CD14-positive monocyte (primary cell): ENCODE measurements at regions not wholly inside any gene's neighbourhood (a gene's known extent, or its start where the extent isn't known, plus 50 kb on each side); places are given as distances from the start of the nearest gene placed in this dataset.

Experiments used
- DNase-seq, 3 donors: peaks; one replicate each; pipeline ENCODE4 v3.0.0-alpha.2; 2011 to 2022
- H2AFZ ChIP-seq: 2 replicates; pipeline ENCODE4 v1.6.0; 2012; ENCODE audit warnings: mild to moderate bottlenecking, low read depth, low read length, inconsistent platforms; ENCODE audit not compliant: insufficient read depth, poor library complexity, severe bottlenecking
- H3K27ac ChIP-seq, 2 donors: 1 replicate in 1 of 2; 2 replicates in 1 of 2; pipeline ENCODE4 v1.5.1; 2012 to 2013; ENCODE audit warnings: low read length in 2 of 2, control low read depth in 1 of 2, inconsistent platforms in 1 of 2, low read depth in 1 of 2, mild to moderate bottlenecking in 1 of 2
- H3K27me3 ChIP-seq, 2 donors: one replicate each; pipeline versions ENCODE4 v1.6.0 to v1.6.1; 2011 to 2013; ENCODE audit warnings: low read length in 2 of 2; ENCODE audit not compliant: control insufficient read depth in 2 of 2, insufficient read depth in 2 of 2
- H3K36me3 ChIP-seq, 2 donors: replicated peaks in 1 of 2; 1 replicate in 1 of 2; 2 replicates in 1 of 2; pipeline versions ENCODE4 v1.5.1 to v1.6.1; 2012 to 2013; ENCODE audit warnings: low read length in 2 of 2, control low read depth in 1 of 2, inconsistent platforms in 1 of 2, mild to moderate bottlenecking in 1 of 2; ENCODE audit not compliant: insufficient read depth in 2 of 2, control insufficient read depth in 1 of 2
- H3K4me1 ChIP-seq, 2 donors: 1 replicate in 1 of 2; 2 replicates in 1 of 2; pipeline versions ENCODE4 v1.5.1 to v1.6.1; 2012 to 2013; ENCODE audit warnings: low read length in 2 of 2, control low read depth in 1 of 2, inconsistent platforms in 1 of 2, mild to moderate bottlenecking in 1 of 2, moderate library complexity in 1 of 2; ENCODE audit not compliant: insufficient read depth in 2 of 2, control insufficient read depth in 1 of 2
- H3K4me2 ChIP-seq: replicated peaks from 2 replicates; pipeline ENCODE3; 2012; ENCODE audit warnings: low read length, moderate library complexity, mild to moderate bottlenecking; ENCODE audit not compliant: poor library complexity, severe bottlenecking; ENCODE audit errors: extremely low read depth
- H3K4me3 ChIP-seq, 3 experiments: fragments of 200-600 bp in 1 of 3; sonication (generic) in 1 of 3; replicated peaks in 1 of 3; 1 replicate in 2 of 3; 2 replicates in 1 of 3; pipeline ENCODE4 v1.5.1; 2011 to 2013; ENCODE audit warnings: low read length in 3 of 3, mild to moderate bottlenecking in 3 of 3, control low read depth in 2 of 3, low read depth in 2 of 3, inconsistent platforms in 1 of 3, moderate library complexity in 1 of 3
- H3K79me2 ChIP-seq: 2 replicates; pipeline ENCODE4 v1.6.0; 2012; ENCODE audit warnings: mild to moderate bottlenecking, control low read depth, inconsistent platforms, low read length, moderate library complexity; ENCODE audit not compliant: insufficient read depth
- H3K9ac ChIP-seq: 2 replicates; pipeline ENCODE4 v1.6.0; 2017; ENCODE audit warnings: low read length, mild to moderate bottlenecking; ENCODE audit not compliant: insufficient read depth, poor library complexity, severe bottlenecking
- H3K9me3 ChIP-seq, 2 donors: replicated peaks in 1 of 2; 1 replicate in 1 of 2; 2 replicates in 1 of 2; pipeline versions ENCODE4 v1.5.1 to v1.6.1; 2012 to 2013; ENCODE audit warnings: low read length in 2 of 2, control low read depth in 1 of 2; ENCODE audit not compliant: control insufficient read depth in 1 of 2, insufficient read depth in 1 of 2
- H4K20me1 ChIP-seq: 2 replicates; pipeline ENCODE4 v1.6.0; 2012; ENCODE audit warnings: mild to moderate bottlenecking, low read length, control low read depth, moderate library complexity; ENCODE audit not compliant: insufficient read depth
- H3K27ac Mint-ChIP-seq, 7 donors: one replicate each; pipeline ENCODE4 v1.8.0; 2020; ENCODE audit warnings: mild to moderate bottlenecking in 7 of 7, mixed read lengths in 7 of 7, moderate library complexity in 6 of 7, inconsistent platforms in 2 of 7
- H3K27me3 Mint-ChIP-seq, 3 donors: one replicate each; pipeline ENCODE4 v1.8.0; 2021 to 2022; ENCODE audit warnings: low read depth in 3 of 3, mild to moderate bottlenecking in 3 of 3, mixed read lengths in 3 of 3, moderate library complexity in 3 of 3, inconsistent platforms in 1 of 3
- H3K36me3 Mint-ChIP-seq, 2 donors: one replicate each; pipeline ENCODE4 v1.8.0; 2020; ENCODE audit warnings: mixed read lengths in 2 of 2, inconsistent platforms in 1 of 2, mild to moderate bottlenecking in 1 of 2
- H3K4me1 Mint-ChIP-seq: one replicate; pipeline ENCODE4 v1.8.0; 2020; ENCODE audit warnings: mild to moderate bottlenecking, mixed read lengths
- H3K4me3 Mint-ChIP-seq, 2 donors: one replicate each; pipeline ENCODE4 v1.8.0; 2020; ENCODE audit warnings: mild to moderate bottlenecking in 2 of 2, mixed read lengths in 2 of 2, moderate library complexity in 1 of 2
- H3K9me3 Mint-ChIP-seq, 7 donors: one replicate each; pipeline ENCODE4 v1.8.0; 2020 to 2022; ENCODE audit warnings: mixed read lengths in 7 of 7, mild to moderate bottlenecking in 6 of 7, moderate library complexity in 6 of 7, inconsistent platforms in 2 of 7
- CTCF ChIP-seq: fragments of 200-600 bp; IDR thresholded peaks from one replicate; pipeline ENCODE4 v1.8.0; 2022; ENCODE audit warnings: antibody characterized with exemption, mild to moderate bottlenecking
- WGBS: methylation state at CpG from one replicate; pipeline ENCODE4 v1.1.5; 2013; ENCODE audit warnings: missing lambda C conversion rate; ENCODE audit not compliant: insufficient coverage; 5-methylcytosine and 5-hydroxymethylcytosine counted together
- intact Hi-C, 2 donors: fragments of 100-400 bp; cut with micrococcal nuclease; formaldehyde crosslinking; loops; one replicate each; pipeline versions ENCODE4 v1.15.0 to v1.15.1; 2023

- H3K27ac Mint-ChIP-seq = no peak overlapping the region
- intact Hi-C loops = no loop called here
- no peaks in the 10 kb centered on the region for H4K20me1 ChIP-seq
- no peaks in the 10 kb centered on the region for H3K4me1 ChIP-seq
- no peak overlapping the region for H3K4me3 ChIP-seq
- WGBS = no CpG with 5 or more reads among the region's 2 CpGs
- no peaks in the 10 kb centered on the region for H3K36me3 ChIP-seq
- no peaks in the 10 kb centered on the region for H3K4me1 Mint-ChIP-seq
- H3K9me3 ChIP-seq = no peaks in the 10 kb centered on the region
- no peak for DNase-seq
- H3K9me3 Mint-ChIP-seq = peaks cover 0 to 6% (median 3%) of the 10 kb centered on the region in 7 donors
- TF ChIP-seq CTCF = no peak
- no peaks in the 10 kb centered on the region for H3K36me3 Mint-ChIP-seq
- no peak overlapping the region for H3K4me3 Mint-ChIP-seq
- H3K27me3 Mint-ChIP-seq = peaks cover 1 to 3% (median 3%) of the 10 kb centered on the region in 3 donors
- no peak overlapping the region for H3K27ac ChIP-seq
- no peak overlapping the region for H2AFZ ChIP-seq
- no peak overlapping the region for H3K9ac ChIP-seq
- no peak overlapping the region for H3K4me2 ChIP-seq
- no peaks in the 10 kb centered on the region for H3K27me3 ChIP-seq
- no peaks in the 10 kb centered on the region for H3K79me2 ChIP-seq
These were observed 64.4 kb upstream of the PLPP4 start for GRCh38 chr10:120392671-120393079.

GRCh38 chr10:120394446-120394845 lies 62.6 kb upstream of the PLPP4 start:
- Histone ChIP-seq H3K27ac (no peak overlapping the region), H3K36me3 (no peaks in the 10 kb centered on the region), H4K20me1 (no peaks in the 10 kb centered on the region), H3K4me2 (no peak overlapping the region), H3K9me3 (no peaks in the 10 kb centered on the region), H3K4me1 (no peaks in the 10 kb centered on the region), H3K9ac (no peak overlapping the region), H2AFZ (no peak overlapping the region), H3K27me3 (no peaks in the 10 kb centered on the region), H3K4me3 (no peak overlapping the region), H3K79me2 (no peaks in the 10 kb centered on the region)
- H3K36me3 Mint-ChIP-seq = no peaks in the 10 kb centered on the region
- no peak for DNase-seq
- no peak for TF ChIP-seq CTCF
- H3K4me1 Mint-ChIP-seq = no peaks in the 10 kb centered on the region
- 83% methylated on average over 1 of the region's 1 CpG for WGBS
- H3K9me3 Mint-ChIP-seq = peaks cover 0 to 7% (median 3%) of the 10 kb centered on the region in 7 donors
- intact Hi-C loops = no loop called here
- no peak overlapping the region for H3K4me3 Mint-ChIP-seq
- H3K27ac Mint-ChIP-seq = no peak overlapping the region
- peaks cover 0 to 5% (median 3%) of the 10 kb centered on the region in 3 donors for H3K27me3 Mint-ChIP-seq
